Breast epithelium (tissue), 4 donors: ENCODE measurements at regions not wholly inside any gene's neighbourhood (a gene's known extent, or its start where the extent isn't known, plus 50 kb on each side); places are given as distances from the start of the nearest gene placed in this dataset.

Experiments
- DNase-seq, 2 donors: peaks; one replicate each; pipeline ENCODE4 v3.0.0-alpha.2; 2019; ENCODE audit warnings: low spot score in 2 of 2
- H3K27ac ChIP-seq, 2 donors: fragments of 200-600 bp; sonication (generic) in 1 of 2; one replicate each; pipeline ENCODE4 v1.5.1; 2016 to 2019; ENCODE audit warnings: mild to moderate bottlenecking in 1 of 2
- H3K27me3 ChIP-seq, 2 donors: fragments of 200-600 bp; sonication (generic) in 1 of 2; one replicate each; pipeline versions ENCODE4 v1.5.1 to v1.6.0; 2017 to 2019; ENCODE audit warnings: control low read depth in 1 of 2, mild to moderate bottlenecking in 1 of 2
- H3K36me3 ChIP-seq: fragments of 200-600 bp; one replicate; pipeline ENCODE4 v1.5.1; 2019
- H3K4me1 ChIP-seq, 2 donors: fragments of 200-600 bp; sonication (generic); one replicate each; pipeline ENCODE4 v1.5.1; 2016 to 2019; ENCODE audit warnings: control low read depth in 1 of 2
- H3K4me3 ChIP-seq, 3 donors: fragments of 200-600 bp; sonication (generic); 1 replicate in 2 of 3; 2 replicates in 1 of 3; pipeline ENCODE4 v1.5.1; 2016 to 2019; ENCODE audit warnings: mild to moderate bottlenecking in 3 of 3, moderate library complexity in 2 of 3
- H3K9me3 ChIP-seq, 2 donors: fragments of 200-600 bp; sonication (generic) in 1 of 2; one replicate each; pipeline ENCODE4 v1.5.1; 2016 to 2019; ENCODE audit warnings: control low read depth in 1 of 2
- CTCF ChIP-seq, 3 donors: fragments of 450-650 bp; IDR thresholded peaks; one replicate each; pipeline ENCODE4 v1.5.1; 2016 to 2017; ENCODE audit warnings: antibody characterized with exemption in 3 of 3, mild to moderate bottlenecking in 3 of 3, moderate library complexity in 3 of 3
- POLR2A ChIP-seq: fragments of 450-650 bp; IDR thresholded peaks from one replicate; pipeline ENCODE4 v1.6.1; 2016; ENCODE audit warnings: antibody characterized with exemption, mild to moderate bottlenecking, moderate library complexity
- POLR2AphosphoS5 ChIP-seq, 3 donors: sonication (generic); formaldehyde crosslinking; IDR thresholded peaks; one replicate each; pipeline ENCODE4 v1.6.1; 2017; ENCODE audit warnings: antibody characterized with exemption in 3 of 3
- intact Hi-C: fragments of 100-400 bp; cut with DNase I; formaldehyde crosslinking; loops from one replicate; pipeline ENCODE4 v1.15.1; 2023; ENCODE audit warnings: low total_unique reads

- Histone ChIP-seq H3K27ac (no peak overlapping the region), H3K4me1 (no peaks in the 10 kb centered on the region), H3K36me3 (no peaks in the 10 kb centered on the region), H3K9me3 (peaks cover 0 to 5% of the 10 kb centered on the region in 2 donors), H3K27me3 (no peaks in the 10 kb centered on the region), H3K4me3 (no peak overlapping the region)
- intact Hi-C loops, result no loop called here
- no peak for DNase-seq
- TF ChIP-seq POLR2AphosphoS5 (IDR thresholded peaks at IDR 0.05), result no peak
- no peak for TF ChIP-seq POLR2A
- no peak for TF ChIP-seq CTCF (IDR thresholded peaks at IDR 0.05)
Observed at GRCh38 chr2:5826979-5827655, 134.9 kb downstream of the SOX11 start.

GRCh38 chr2:5834501-5834900 lies 142.3 kb downstream of the SOX11 start:
- no peaks in the 10 kb centered on the region for H3K9me3 ChIP-seq
- intact Hi-C loops, result no loop called here
- TF ChIP-seq POLR2A (no peak), POLR2AphosphoS5 (IDR thresholded peaks at IDR 0.05) (no peak), CTCF (IDR thresholded peaks at IDR 0.05) (no peak)
- no peaks in the 10 kb centered on the region for H3K36me3 ChIP-seq
- H3K4me3 ChIP-seq, result no peak overlapping the region
- DNase-seq, result no peak
- no peaks in the 10 kb centered on the region for H3K27me3 ChIP-seq
- no peak overlapping the region for H3K27ac ChIP-seq
- H3K4me1 ChIP-seq, result no peaks in the 10 kb centered on the region

GRCh38 chr2:5839550-5839949 lies 147.4 kb downstream of the SOX11 start:
- Histone ChIP-seq H3K9me3 (no peaks in the 10 kb centered on the region), H3K27me3 (peaks cover 0 to 8% of the 10 kb centered on the region in 2 donors), H3K4me1 (no peaks in the 10 kb centered on the region), H3K4me3 (no peak overlapping the region), H3K27ac (no peak overlapping the region), H3K36me3 (no peaks in the 10 kb centered on the region)
- intact Hi-C loops, result no loop called here
- TF ChIP-seq POLR2A (no peak), CTCF (IDR thresholded peaks at IDR 0.05) (no peak), POLR2AphosphoS5 (IDR thresholded peaks at IDR 0.05) (no peak)
- DNase-seq, result no peak

GRCh38 chr2:5841126-5841525 lies 148.9 kb downstream of the SOX11 start:
- Histone ChIP-seq H3K27me3 (peaks cover 0 to 8% of the 10 kb centered on the region in 2 donors), H3K4me1 (no peaks in the 10 kb centered on the region), H3K27ac (no peak overlapping the region), H3K9me3 (no peaks in the 10 kb centered on the region), H3K36me3 (no peaks in the 10 kb centered on the region), H3K4me3 (no peak overlapping the region)
- TF ChIP-seq POLR2A (no peak), POLR2AphosphoS5 (IDR thresholded peaks at IDR 0.05) (no peak), CTCF (IDR thresholded peaks at IDR 0.05) (no peak)
- DNase-seq, result no peak
- intact Hi-C loops, result loop anchor here (5.0 kb wide), 1 partner anchor 1486 kb away; no protein-coding TSS in a partner anchor

- H3K9me3 ChIP-seq, result no peaks in the 10 kb centered on the region
- intact Hi-C loops, result loop anchor here (5.0 kb wide), 1 partner anchor 1485 kb away; no protein-coding TSS in a partner anchor
Observed at GRCh38 chr2:5842326-5842725, 150.1 kb downstream of the SOX11 start.

More at GRCh38 chr2:5842326-5842725, 150.1 kb downstream of the SOX11 start:
- H3K4me3 ChIP-seq, result no peak overlapping the region
- peaks cover 0 to 8% of the 10 kb centered on the region in 2 donors for H3K27me3 ChIP-seq
- H3K36me3 ChIP-seq, result no peaks in the 10 kb centered on the region
- no peak for TF ChIP-seq POLR2AphosphoS5 (IDR thresholded peaks at IDR 0.05)
- TF ChIP-seq POLR2A, result no peak
- no peak for TF ChIP-seq CTCF (IDR thresholded peaks at IDR 0.05)
- DNase-seq, result no peak
- H3K27ac ChIP-seq, result no peak overlapping the region
- H3K4me1 ChIP-seq, result no peaks in the 10 kb centered on the region
